ENCODE measurements at regions not wholly inside any gene's neighbourhood (a gene's known extent, or its start where the extent isn't known, plus 50 kb on each side); places are given as distances from the start of the nearest gene placed in this dataset.
A peak's percentile ranks its signal among the peaks of the same experiment; 100 is the strongest.

- 50% methylated on average over 2 of the region's 2 CpGs for WGBS
- Histone ChIP-seq H3K36me3 (no peaks in the 10 kb centered on the region), H3K4me3 (no peak overlapping the region), H3K27me3 (replicated peaks; ENCODE audit: insufficient read depth) (no peaks in the 10 kb centered on the region), H3K4me1 (replicated peaks) (no peaks in the 10 kb centered on the region), H3K9me3 (no peaks in the 10 kb centered on the region), H3K27ac (peak overlapping the region in 1 of 2 donors; percentile 74)
- no peak for DNase-seq (ENCODE audit: low spot score)
- TF ChIP-seq CTCF (IDR thresholded peaks at IDR 0.05): no peak
- no peak for TF ChIP-seq POLR2AphosphoS5 (IDR thresholded peaks at IDR 0.05)
- no peak for TF ChIP-seq POLR2A (IDR thresholded peaks at IDR 0.05)
- intact Hi-C loops (cut with DNase I): no loop called here
Measured at GRCh38 chr12:93080452-93080851, 151.4 kb upstream of the EEA1 start.

- H3K27me3 ChIP-seq (replicated peaks; ENCODE audit: insufficient read depth): no peaks in the 10 kb centered on the region
- peak; percentile 13 for DNase-seq (ENCODE audit: low spot score)
- TF ChIP-seq POLR2A (IDR thresholded peaks at IDR 0.05): no peak
- TF ChIP-seq CTCF (IDR thresholded peaks at IDR 0.05): no peak
- no peak for TF ChIP-seq POLR2AphosphoS5 (IDR thresholded peaks at IDR 0.05)
- no peak overlapping the region for H3K4me3 ChIP-seq
- intact Hi-C loops (cut with DNase I): no loop called here
- 71% methylated on average over 10 of the region's 10 CpGs for WGBS
- H3K9me3 ChIP-seq: no peaks in the 10 kb centered on the region
- peak overlapping the region; percentile 38 to 74 for H3K27ac ChIP-seq
- H3K36me3 ChIP-seq: no peaks in the 10 kb centered on the region
- no peaks in the 10 kb centered on the region for H3K4me1 ChIP-seq (replicated peaks)
Measured at GRCh38 chr12:93080994-93081809, 152.1 kb upstream of the EEA1 start.

GRCh38 chr12:93081810-93082165 lies 152.7 kb upstream of the EEA1 start:
- 52% methylated on average over 4 of the region's 4 CpGs for WGBS

GRCh38 chr12:93085383-93086287 lies 156.5 kb upstream of the EEA1 start:
- TF ChIP-seq POLR2AphosphoS5 (IDR thresholded peaks at IDR 0.05): peak; percentile 61
- no peak for TF ChIP-seq CTCF (IDR thresholded peaks at IDR 0.05)
- no peak for TF ChIP-seq POLR2A (IDR thresholded peaks at IDR 0.05)
- no peaks in the 10 kb centered on the region for H3K27me3 ChIP-seq (replicated peaks; ENCODE audit: insufficient read depth)
- DNase-seq (ENCODE audit: low spot score): peak; percentile 29
- intact Hi-C loops (cut with DNase I): no loop called here
- H3K9me3 ChIP-seq: no peaks in the 10 kb centered on the region
- whole genome bisulfite sequencing: 85% methylated on average over 4 of the region's 4 CpGs
- peaks cover 4% of the 10 kb centered on the region for H3K4me1 ChIP-seq (replicated peaks)
- no peak overlapping the region for H3K4me3 ChIP-seq
- H3K27ac ChIP-seq: peak overlapping the region in 1 of 2 donors; percentile 60
- no peaks in the 10 kb centered on the region for H3K36me3 ChIP-seq

More at GRCh38 chr12:93081810-93082165, 152.7 kb upstream of the EEA1 start:
- TF ChIP-seq CTCF (IDR thresholded peaks at IDR 0.05): no peak
- TF ChIP-seq POLR2AphosphoS5 (IDR thresholded peaks at IDR 0.05): peak; percentile 80
- Histone ChIP-seq H3K4me1 (replicated peaks) (no peaks in the 10 kb centered on the region), H3K9me3 (no peaks in the 10 kb centered on the region), H3K4me3 (no peak overlapping the region), H3K27me3 (replicated peaks; ENCODE audit: insufficient read depth) (no peaks in the 10 kb centered on the region), H3K27ac (peak overlapping the region; percentile 38 to 74), H3K36me3 (no peaks in the 10 kb centered on the region)
- intact Hi-C loops (cut with DNase I): no loop called here
- peak; percentile 77 for DNase-seq (ENCODE audit: low spot score)
